GM18868 (cell line): ENCODE measurements at regions not wholly inside any gene's neighbourhood (a gene's known extent, or its start where the extent isn't known, plus 50 kb on each side); places are given as distances from the start of the nearest gene placed in this dataset.
A peak's percentile ranks its signal among the peaks of the same experiment; 100 is the strongest.

Source experiments
- ATAC-seq: cut with Tn5 transposase; IDR thresholded peaks from one replicate; pipeline ENCODE4 v1.9.1; 2021; ENCODE audit warnings: mild to moderate bottlenecking, moderate library complexity; ENCODE audit not compliant: unreplicated experiment

- ATAC-seq = no peak
Observed at GRCh38 chr1:219405531-219406331, 207.2 kb downstream of the ZC3H11B start.

GRCh38 chr1:219404629-219405028, 208.3 kb downstream of the ZC3H11B start:
- no peak for ATAC-seq

GRCh38 chr1:219402925-219403324, 210.0 kb downstream of the ZC3H11B start:
- ATAC-seq = no peak

GRCh38 chr1:219401724-219402625, 210.9 kb downstream of the ZC3H11B start:
- ATAC-seq = no peak

GRCh38 chr1:219399446-219399845, 213.5 kb downstream of the ZC3H11B start:
- ATAC-seq = no peak

- ATAC-seq = no peak
Observed at GRCh38 chr1:219398815-219399396, 214.0 kb downstream of the ZC3H11B start.

GRCh38 chr1:219397511-219397910, 215.4 kb downstream of the ZC3H11B start:
- no peak for ATAC-seq

- no peak for ATAC-seq
Observed at GRCh38 chr1:219391297-219391696, 217.6 kb downstream of the LYPLAL1 start.

- no peak for ATAC-seq
Observed at GRCh38 chr1:219387211-219387610, 213.5 kb downstream of the LYPLAL1 start.

- peak; percentile 93 for ATAC-seq
Observed at GRCh38 chr1:219385787-219386427, 212.2 kb downstream of the LYPLAL1 start.

GRCh38 chr1:219383281-219383680, 209.6 kb downstream of the LYPLAL1 start:
- no peak for ATAC-seq

GRCh38 chr1:219381396-219381795, 207.7 kb downstream of the LYPLAL1 start:
- no peak for ATAC-seq

GRCh38 chr1:219380463-219380862, 206.8 kb downstream of the LYPLAL1 start:
- no peak for ATAC-seq

- no peak for ATAC-seq
Observed at GRCh38 chr1:219379691-219380090, 206.0 kb downstream of the LYPLAL1 start.

- no peak for ATAC-seq
Observed at GRCh38 chr1:219374636-219375035, 201.0 kb downstream of the LYPLAL1 start.

GRCh38 chr1:219374046-219374566, 200.4 kb downstream of the LYPLAL1 start:
- ATAC-seq = no peak

- ATAC-seq = no peak
Observed at GRCh38 chr1:219373616-219373935, 199.9 kb downstream of the LYPLAL1 start.

- ATAC-seq = no peak
Observed at GRCh38 chr1:219372916-219373615, 199.4 kb downstream of the LYPLAL1 start.

- ATAC-seq = no peak
Observed at GRCh38 chr1:219371471-219371870, 197.8 kb downstream of the LYPLAL1 start.

- no peak for ATAC-seq
Observed at GRCh38 chr1:219367496-219367895, 193.8 kb downstream of the LYPLAL1 start.
